HPDE6-E6E7 (cell line): ENCODE measurements at regions not wholly inside any gene's neighbourhood (a gene's known extent, or its start where the extent isn't known, plus 50 kb on each side); places are given as distances from the start of the nearest gene placed in this dataset.
"Not testable (repeated sequence)": the region's sequence is repeated elsewhere in the genome, so short reads cannot be mapped to it uniquely, and the experiment has no call there.

Source experiments
- DNase-seq: peaks from one replicate; pipeline ENCODE4 v3.0.0; 2011; ENCODE audit warnings: missing footprints; ENCODE audit errors: extremely low spot score

- no peak for DNase-seq
Observed at GRCh38 chr2:4047961-4048891, 344.9 kb downstream of the DCDC2C start.

- no peak for DNase-seq
Observed at GRCh38 chr2:4049463-4049862, 346.1 kb downstream of the DCDC2C start.

GRCh38 chr2:4053769-4054493 lies 350.6 kb downstream of the DCDC2C start:
- no peak for DNase-seq

- DNase-seq, result no peak
Observed at GRCh38 chr2:4066217-4066616, 362.8 kb downstream of the DCDC2C start.

- DNase-seq, result no peak
Observed at GRCh38 chr2:4073026-4073569, 369.7 kb downstream of the DCDC2C start.

GRCh38 chr2:4077017-4077416 lies 373.6 kb downstream of the DCDC2C start:
- DNase-seq, result no peak

- no peak for DNase-seq
Observed at GRCh38 chr2:4085186-4085585, 381.8 kb downstream of the DCDC2C start.

- no peak for DNase-seq
Observed at GRCh38 chr2:4090668-4091630, 387.6 kb downstream of the DCDC2C start.

- DNase-seq, result no peak
Observed at GRCh38 chr2:4091869-4092268, 388.5 kb downstream of the DCDC2C start.

- no peak for DNase-seq
Observed at GRCh38 chr2:4094743-4095142, 391.4 kb downstream of the DCDC2C start.

- DNase-seq, result no peak
Observed at GRCh38 chr2:4096978-4097766, 393.8 kb downstream of the DCDC2C start.

- no peak for DNase-seq
Observed at GRCh38 chr2:4098137-4098536, 394.8 kb downstream of the DCDC2C start.

- DNase-seq, result no peak
Observed at GRCh38 chr2:4101936-4102335, 398.6 kb downstream of the DCDC2C start.

- DNase-seq, result no peak
Observed at GRCh38 chr2:4107179-4107578, 403.8 kb downstream of the DCDC2C start.

GRCh38 chr2:4110273-4110672 lies 406.9 kb downstream of the DCDC2C start:
- no peak for DNase-seq

- not testable (repeated sequence) for DNase-seq
Observed at GRCh38 chr2:4115435-4115834, 412.1 kb downstream of the DCDC2C start.

- no peak for DNase-seq
Observed at GRCh38 chr2:4122726-4123125, 419.4 kb downstream of the DCDC2C start.

GRCh38 chr2:4130651-4131050 lies 427.3 kb downstream of the DCDC2C start:
- DNase-seq, result no peak

GRCh38 chr2:4134551-4135550 lies 431.5 kb downstream of the DCDC2C start:
- DNase-seq, result no peak
